Keratinocyte (primary cell): ENCODE measurements at regions not wholly inside any gene's neighbourhood (a gene's known extent, or its start where the extent isn't known, plus 50 kb on each side); places are given as distances from the start of the nearest gene placed in this dataset.

Experiments used
- CTCF ChIP-seq, 3 experiments: IDR thresholded peaks in 1 of 3; conservative IDR thresholded peaks in 1 of 3; optimal IDR thresholded peaks in 1 of 3; 2 replicates in 2 of 3; 3 replicates in 1 of 3; pipeline versions ENCODE3 to v1.5.1; 2011; ENCODE audit warnings: low read length in 3 of 3, mild to moderate bottlenecking in 3 of 3, moderate library complexity in 2 of 3, control low read depth in 1 of 3, inconsistent platforms in 1 of 3; ENCODE audit not compliant: insufficient read depth in 2 of 3; ENCODE audit errors: extremely low read depth in 1 of 3
- EZH2 ChIP-seq: IDR thresholded peaks from one replicate; pipeline ENCODE4 v1.6.1; 2012; ENCODE audit warnings: inconsistent platforms, mild to moderate bottlenecking, low read length, moderate library complexity

- no peak for TF ChIP-seq EZH2
- no peak for TF ChIP-seq CTCF (optimal IDR thresholded peaks at IDR 0.05 in 1 of 3, IDR thresholded peaks at IDR 0.05 in 1 of 3, conservative IDR thresholded peaks at IDR 0.05 in 1 of 3; ENCODE audit: extremely low read depth in 1 of 3, insufficient read depth in 2 of 3, low read length in 3 of 3)
These were observed 517.3 kb downstream of the BRD1 start for GRCh38 chr22:49310354-49310753.
